ENCODE measurements at regions not wholly inside any gene's neighbourhood (a gene's known extent, or its start where the extent isn't known, plus 50 kb on each side); places are given as distances from the start of the nearest gene placed in this dataset.

DNA sequence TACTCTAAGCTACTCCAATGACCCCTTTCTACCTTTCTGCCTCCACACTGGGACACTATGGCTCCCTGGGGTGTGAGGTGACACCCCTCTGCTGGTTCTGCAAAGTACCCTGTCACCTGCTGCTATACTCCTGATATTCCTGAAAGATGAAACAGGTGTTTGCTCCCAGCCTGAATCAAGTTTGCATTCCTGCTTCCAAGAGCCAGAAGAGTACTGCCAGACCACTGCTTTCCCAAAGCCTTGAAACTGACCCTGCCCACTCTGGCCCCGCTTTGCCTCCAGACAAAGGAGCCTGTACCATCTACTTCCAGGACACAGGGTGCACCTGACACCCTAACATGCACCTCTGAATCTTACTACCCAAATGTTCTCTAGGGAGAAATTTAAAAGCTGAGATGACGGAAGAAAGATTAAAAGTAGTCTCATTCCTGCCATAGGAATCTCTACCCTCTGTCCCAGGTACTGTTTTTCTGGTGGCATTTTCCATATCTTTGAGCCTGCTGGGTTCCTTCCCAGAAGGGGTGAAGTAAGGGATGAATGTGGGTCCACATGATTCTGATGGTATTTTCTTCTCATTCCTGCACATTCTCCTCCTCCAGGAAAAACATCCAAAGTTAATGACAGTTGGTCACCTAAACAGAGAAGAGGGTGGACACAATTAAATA lies 70.3 kb upstream of the DUSP10 start (continued):
- TF ChIP-seq, protein P1, sequence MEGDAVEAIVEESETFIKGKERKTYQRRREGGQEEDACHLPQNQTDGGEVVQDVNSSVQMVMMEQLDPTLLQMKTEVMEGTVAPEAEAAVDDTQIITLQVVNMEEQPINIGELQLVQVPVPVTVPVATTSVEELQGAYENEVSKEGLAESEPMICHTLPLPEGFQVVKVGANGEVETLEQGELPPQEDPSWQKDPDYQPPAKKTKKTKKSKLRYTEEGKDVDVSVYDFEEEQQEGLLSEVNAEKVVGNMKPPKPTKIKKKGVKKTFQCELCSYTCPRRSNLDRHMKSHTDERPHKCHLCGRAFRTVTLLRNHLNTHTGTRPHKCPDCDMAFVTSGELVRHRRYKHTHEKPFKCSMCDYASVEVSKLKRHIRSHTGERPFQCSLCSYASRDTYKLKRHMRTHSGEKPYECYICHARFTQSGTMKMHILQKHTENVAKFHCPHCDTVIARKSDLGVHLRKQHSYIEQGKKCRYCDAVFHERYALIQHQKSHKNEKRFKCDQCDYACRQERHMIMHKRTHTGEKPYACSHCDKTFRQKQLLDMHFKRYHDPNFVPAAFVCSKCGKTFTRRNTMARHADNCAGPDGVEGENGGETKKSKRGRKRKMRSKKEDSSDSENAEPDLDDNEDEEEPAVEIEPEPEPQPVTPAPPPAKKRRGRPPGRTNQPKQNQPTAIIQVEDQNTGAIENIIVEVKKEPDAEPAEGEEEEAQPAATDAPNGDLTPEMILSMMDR (IDR thresholded peaks at IDR 0.05) = no peak
- TF ChIP-seq IRF2 (CRISPR knock-in tag; IDR thresholded peaks at IDR 0.05; ENCODE audit: borderline replicate concordance, low read depth) (no peak), EMX1 (CRISPR knock-in tag; IDR thresholded peaks at IDR 0.05) (no peak), FOXK1 (CRISPR knock-in tag; IDR thresholded peaks at IDR 0.05) (no peak), ZNF263 (CRISPR knock-in tag; IDR thresholded peaks at IDR 0.05; ENCODE audit: low read depth) (no peak), ESRRA (CRISPR knock-in tag; IDR thresholded peaks at IDR 0.05; ENCODE audit: borderline replicate concordance) (no peak), ZSCAN18 (CRISPR knock-in tag; IDR thresholded peaks at IDR 0.05) (no peak), ZNF317 (CRISPR knock-in tag; IDR thresholded peaks at IDR 0.05; ENCODE audit: borderline replicate concordance, low read depth) (no peak)
- TF ChIP-seq, protein P2, sequence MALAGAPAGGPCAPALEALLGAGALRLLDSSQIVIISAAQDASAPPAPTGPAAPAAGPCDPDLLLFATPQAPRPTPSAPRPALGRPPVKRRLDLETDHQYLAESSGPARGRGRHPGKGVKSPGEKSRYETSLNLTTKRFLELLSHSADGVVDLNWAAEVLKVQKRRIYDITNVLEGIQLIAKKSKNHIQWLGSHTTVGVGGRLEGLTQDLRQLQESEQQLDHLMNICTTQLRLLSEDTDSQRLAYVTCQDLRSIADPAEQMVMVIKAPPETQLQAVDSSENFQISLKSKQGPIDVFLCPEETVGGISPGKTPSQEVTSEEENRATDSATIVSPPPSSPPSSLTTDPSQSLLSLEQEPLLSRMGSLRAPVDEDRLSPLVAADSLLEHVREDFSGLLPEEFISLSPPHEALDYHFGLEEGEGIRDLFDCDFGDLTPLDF (CRISPR knock-in tag; IDR thresholded peaks at IDR 0.05) = no peak

DNA sequence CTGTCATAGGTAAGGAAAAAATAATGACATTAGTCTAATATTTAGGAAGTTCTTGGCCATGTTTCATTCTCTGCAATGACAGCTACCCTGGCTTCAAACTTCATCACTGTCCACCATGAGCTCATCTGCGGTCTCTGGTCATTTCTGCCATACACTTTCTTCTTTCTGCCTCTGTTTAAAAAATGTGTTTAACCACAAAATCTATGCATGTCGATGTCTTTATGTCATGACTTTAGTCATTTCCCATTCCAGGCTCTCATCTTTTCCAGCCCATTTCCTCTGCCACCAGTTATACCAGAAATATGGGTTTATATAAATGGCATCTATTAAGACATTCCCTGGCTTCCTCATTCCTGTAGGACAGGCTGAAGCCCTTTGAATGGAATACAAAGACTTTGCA lies 68.5 kb upstream of the DUSP10 start:
- H3K36me3 Mint-ChIP-seq = no peaks in the 10 kb centered on the region
- H3K27ac Mint-ChIP-seq = no peak overlapping the region
- DNase-seq (ENCODE audit: low spot score) (no peak), ATAC-seq (no peak)
- POLR2A ChIA-PET = no interaction called here
- no peaks in the 10 kb centered on the region for H3K27me3 Mint-ChIP-seq (ENCODE audit: low read depth)
- no peaks in the 10 kb centered on the region for H3K9me3 Mint-ChIP-seq
- H3K4me1 Mint-ChIP-seq = peaks cover 4% of the 10 kb centered on the region
- H3K4me3 Mint-ChIP-seq = no peak overlapping the region
- CTCF ChIA-PET = no interaction called here
- TF ChIP-seq ETV6 (CRISPR knock-in tag; IDR thresholded peaks at IDR 0.05) (no peak), MYBL2 (CRISPR knock-in tag; IDR thresholded peaks at IDR 0.05) (no peak), ZNF263 (CRISPR knock-in tag; IDR thresholded peaks at IDR 0.05; ENCODE audit: low read depth) (no peak), TEAD4 (CRISPR knock-in tag; IDR thresholded peaks at IDR 0.05) (no peak), SP1 (CRISPR knock-in tag; conservative IDR thresholded peaks at IDR 0.05) (no peak), ERG (CRISPR knock-in tag; IDR thresholded peaks at IDR 0.05) (no peak), FOXP1 (CRISPR knock-in tag; IDR thresholded peaks at IDR 0.05; ENCODE audit: borderline replicate concordance) (no peak), E2F5 (CRISPR knock-in tag; IDR thresholded peaks at IDR 0.05) (no peak), ZNF317 (CRISPR knock-in tag; IDR thresholded peaks at IDR 0.05; ENCODE audit: borderline replicate concordance, low read depth) (no peak), FOXK1 (CRISPR knock-in tag; IDR thresholded peaks at IDR 0.05) (no peak), NFATC4 (CRISPR knock-in tag; IDR thresholded peaks at IDR 0.05) (no peak), NR3C1 (CRISPR knock-in tag; conservative IDR thresholded peaks at IDR 0.05; ENCODE audit: low read depth) (no peak), PREB (CRISPR knock-in tag; IDR thresholded peaks at IDR 0.05; ENCODE audit: borderline replicate concordance) (no peak), ZNF396 (CRISPR knock-in tag; IDR thresholded peaks at IDR 0.05; ENCODE audit: borderline replicate concordance) (no peak), ATF3 (CRISPR knock-in tag; conservative IDR thresholded peaks at IDR 0.05) (no peak)
- TF ChIP-seq, protein P3, sequence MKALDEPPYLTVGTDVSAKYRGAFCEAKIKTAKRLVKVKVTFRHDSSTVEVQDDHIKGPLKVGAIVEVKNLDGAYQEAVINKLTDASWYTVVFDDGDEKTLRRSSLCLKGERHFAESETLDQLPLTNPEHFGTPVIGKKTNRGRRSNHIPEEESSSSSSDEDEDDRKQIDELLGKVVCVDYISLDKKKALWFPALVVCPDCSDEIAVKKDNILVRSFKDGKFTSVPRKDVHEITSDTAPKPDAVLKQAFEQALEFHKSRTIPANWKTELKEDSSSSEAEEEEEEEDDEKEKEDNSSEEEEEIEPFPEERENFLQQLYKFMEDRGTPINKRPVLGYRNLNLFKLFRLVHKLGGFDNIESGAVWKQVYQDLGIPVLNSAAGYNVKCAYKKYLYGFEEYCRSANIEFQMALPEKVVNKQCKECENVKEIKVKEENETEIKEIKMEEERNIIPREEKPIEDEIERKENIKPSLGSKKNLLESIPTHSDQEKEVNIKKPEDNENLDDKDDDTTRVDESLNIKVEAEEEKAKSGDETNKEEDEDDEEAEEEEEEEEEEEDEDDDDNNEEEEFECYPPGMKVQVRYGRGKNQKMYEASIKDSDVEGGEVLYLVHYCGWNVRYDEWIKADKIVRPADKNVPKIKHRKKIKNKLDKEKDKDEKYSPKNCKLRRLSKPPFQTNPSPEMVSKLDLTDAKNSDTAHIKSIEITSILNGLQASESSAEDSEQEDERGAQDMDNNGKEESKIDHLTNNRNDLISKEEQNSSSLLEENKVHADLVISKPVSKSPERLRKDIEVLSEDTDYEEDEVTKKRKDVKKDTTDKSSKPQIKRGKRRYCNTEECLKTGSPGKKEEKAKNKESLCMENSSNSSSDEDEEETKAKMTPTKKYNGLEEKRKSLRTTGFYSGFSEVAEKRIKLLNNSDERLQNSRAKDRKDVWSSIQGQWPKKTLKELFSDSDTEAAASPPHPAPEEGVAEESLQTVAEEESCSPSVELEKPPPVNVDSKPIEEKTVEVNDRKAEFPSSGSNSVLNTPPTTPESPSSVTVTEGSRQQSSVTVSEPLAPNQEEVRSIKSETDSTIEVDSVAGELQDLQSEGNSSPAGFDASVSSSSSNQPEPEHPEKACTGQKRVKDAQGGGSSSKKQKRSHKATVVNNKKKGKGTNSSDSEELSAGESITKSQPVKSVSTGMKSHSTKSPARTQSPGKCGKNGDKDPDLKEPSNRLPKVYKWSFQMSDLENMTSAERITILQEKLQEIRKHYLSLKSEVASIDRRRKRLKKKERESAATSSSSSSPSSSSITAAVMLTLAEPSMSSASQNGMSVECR (CRISPR knock-in tag; IDR thresholded peaks at IDR 0.05; ENCODE audit: borderline replicate concordance) = no peak
- TF ChIP-seq, protein P2 (CRISPR knock-in tag; IDR thresholded peaks at IDR 0.05) = no peak

Data from WTC11 (cell line).